DMS53 treated with DMSO at 0.1 percent for 48 hours (cell line): ENCODE measurements at regions not wholly inside any gene's neighbourhood (a gene's known extent, or its start where the extent isn't known, plus 50 kb on each side); places are given as distances from the start of the nearest gene placed in this dataset.
A peak's percentile ranks its signal among the peaks of the same experiment; 100 is the strongest.

Experiments
- DNase-seq: peaks from one replicate; lab custom pipeline; 2025; ENCODE audit not compliant: unreplicated experiment; lab: John Stamatoyannopoulos, UW

- no peak for DNase-seq
These were observed 1055.8 kb downstream of the SLC6A15 start for GRCh38 chr12:83856803-83857202.

- DNase-seq: no peak
These were observed 1062.1 kb downstream of the SLC6A15 start for GRCh38 chr12:83850531-83850930.

- DNase-seq: no peak
These were observed 1063.9 kb downstream of the SLC6A15 start for GRCh38 chr12:83848702-83849101.

GRCh38 chr12:83843541-83843940 lies 1069.1 kb downstream of the SLC6A15 start:
- no peak for DNase-seq

GRCh38 chr12:83841620-83842019 lies 1071.0 kb downstream of the SLC6A15 start:
- no peak for DNase-seq

GRCh38 chr12:83827860-83828259 lies 1084.7 kb downstream of the SLC6A15 start:
- DNase-seq: peak; percentile 12

GRCh38 chr12:83827193-83827592 lies 1085.4 kb downstream of the SLC6A15 start:
- no peak for DNase-seq

DNA sequence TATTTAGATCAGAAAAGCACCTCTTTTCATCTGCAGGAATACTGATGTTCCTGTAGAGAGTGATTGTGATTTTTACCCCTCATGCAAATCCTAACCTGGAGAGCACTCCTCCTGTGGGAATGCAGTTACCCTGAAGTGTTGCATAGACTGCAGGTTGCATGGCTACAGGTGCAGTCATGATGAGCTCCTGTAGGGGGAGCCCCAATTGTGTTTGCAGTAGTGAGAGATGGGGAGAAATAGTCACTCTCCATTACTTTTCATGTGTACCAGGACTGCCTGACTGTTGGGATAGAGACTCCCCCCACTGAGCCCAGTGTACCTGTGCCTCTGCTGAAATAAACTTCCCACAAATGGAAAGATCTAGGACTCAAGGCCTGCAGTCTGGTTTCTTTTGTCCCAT lies 1086.5 kb downstream of the SLC6A15 start:
- DNase-seq: peak; percentile 61

GRCh38 chr12:83823386-83824045 lies 1089.1 kb downstream of the SLC6A15 start:
- DNase-seq: peak; percentile 72

- no peak for DNase-seq
These were observed 1090.6 kb downstream of the SLC6A15 start for GRCh38 chr12:83821967-83822366.

DNA sequence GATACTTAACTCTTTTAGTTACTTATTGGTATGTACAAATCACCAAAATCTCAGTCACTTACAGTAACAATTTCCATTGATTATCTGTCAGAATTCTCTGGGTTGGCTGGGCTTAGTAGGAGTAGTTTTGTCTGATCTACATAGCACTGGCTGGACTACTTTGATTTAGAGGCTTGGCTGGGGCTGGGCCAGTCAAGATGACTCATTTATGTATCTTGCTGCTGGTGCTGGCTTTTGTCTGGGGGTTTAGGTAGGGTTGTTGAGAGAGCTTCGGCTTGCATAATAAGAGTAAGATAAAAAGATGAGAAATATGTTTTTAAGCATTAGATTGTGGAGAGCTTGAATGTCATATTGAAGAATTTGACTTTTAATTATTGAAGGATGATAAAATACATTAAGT lies 1093.7 kb downstream of the SLC6A15 start:
- peak; percentile 40 for DNase-seq

DNA sequence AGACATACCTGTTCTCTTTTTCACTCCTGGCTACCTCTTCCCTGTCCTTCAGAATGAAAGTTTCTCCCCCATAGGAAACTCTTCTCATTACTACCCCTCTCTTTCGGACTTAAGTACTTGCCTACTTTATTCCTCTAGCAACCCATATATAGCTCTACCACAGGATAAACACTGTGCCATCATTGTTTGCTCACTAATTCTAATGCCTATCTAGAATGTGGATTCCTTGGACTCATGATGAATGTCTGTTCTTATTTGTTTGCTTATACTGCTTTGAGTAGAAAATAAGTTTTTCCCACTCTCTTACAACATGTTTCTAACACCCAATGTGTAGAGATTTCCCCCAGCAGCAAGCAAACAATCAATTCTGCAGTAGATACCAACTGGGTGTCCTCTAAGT lies 1094.9 kb downstream of the SLC6A15 start:
- DNase-seq: no peak

DNA sequence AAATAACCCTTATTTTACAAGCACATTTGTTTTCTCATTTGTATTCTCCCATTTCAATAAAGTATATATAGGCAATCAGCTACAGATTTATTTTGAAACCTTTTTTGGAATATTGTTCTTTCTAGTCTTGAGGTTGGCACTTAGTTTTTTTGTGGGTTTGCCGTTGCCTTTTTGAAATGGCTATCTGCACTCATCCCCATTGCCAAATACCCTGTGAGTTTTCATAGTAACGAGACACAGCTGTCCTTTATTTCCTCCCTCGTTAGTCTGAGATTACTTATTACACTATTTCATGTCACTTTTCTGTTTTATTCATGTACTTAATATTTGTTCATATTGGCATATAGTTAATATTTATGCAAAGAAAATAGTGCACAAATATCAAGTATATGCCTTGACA lies 1104.0 kb downstream of the SLC6A15 start:
- no peak for DNase-seq

GRCh38 chr12:83807871-83808270 lies 1104.7 kb downstream of the SLC6A15 start:
- DNase-seq: no peak

DNA sequence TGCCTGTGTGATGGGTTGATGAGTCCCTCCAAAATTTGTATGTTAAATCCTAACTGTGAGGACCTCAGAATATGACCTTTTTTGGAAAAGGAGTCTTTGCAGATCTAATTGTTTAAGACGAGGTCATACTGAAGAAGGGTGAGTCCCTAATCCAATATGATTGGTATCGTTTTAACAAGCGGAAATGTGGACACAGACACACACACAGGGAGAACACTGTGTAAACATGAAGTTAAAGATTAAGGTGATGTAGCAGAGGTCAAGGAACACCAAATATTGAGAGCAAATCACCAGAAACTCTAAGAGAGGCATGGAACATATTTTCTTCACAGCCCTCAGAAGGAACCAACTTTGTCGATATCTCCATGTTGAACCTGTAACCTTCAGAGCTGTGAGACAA lies 1106.7 kb downstream of the SLC6A15 start:
- no peak for DNase-seq

GRCh38 chr12:83805156-83805772 lies 1107.3 kb downstream of the SLC6A15 start:
- no peak for DNase-seq

DNA sequence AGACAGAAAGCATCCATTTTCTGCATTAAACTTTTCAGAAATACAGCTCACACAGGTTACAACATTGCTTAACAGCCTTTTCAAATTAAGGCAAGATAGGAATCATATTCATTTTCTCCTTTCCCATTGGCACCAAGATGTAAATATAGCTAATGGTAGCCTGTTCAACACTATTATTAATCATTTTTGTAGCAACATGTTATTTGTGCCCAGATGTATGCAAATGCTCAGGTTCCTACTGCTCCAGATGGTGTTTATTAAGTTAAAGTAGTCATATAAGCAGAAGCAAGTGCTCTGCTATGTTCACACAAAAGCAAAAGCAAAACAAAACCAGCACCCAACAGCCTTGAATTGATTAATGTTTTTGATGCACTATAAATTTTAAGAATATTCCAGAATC lies 1110.6 kb downstream of the SLC6A15 start:
- DNase-seq: no peak

- DNase-seq: no peak
These were observed 1112.6 kb downstream of the SLC6A15 start for GRCh38 chr12:83800022-83800421.

- no peak for DNase-seq
These were observed 1109.8 kb downstream of the TMTC2 start for GRCh38 chr12:83796531-83796930.

DNA sequence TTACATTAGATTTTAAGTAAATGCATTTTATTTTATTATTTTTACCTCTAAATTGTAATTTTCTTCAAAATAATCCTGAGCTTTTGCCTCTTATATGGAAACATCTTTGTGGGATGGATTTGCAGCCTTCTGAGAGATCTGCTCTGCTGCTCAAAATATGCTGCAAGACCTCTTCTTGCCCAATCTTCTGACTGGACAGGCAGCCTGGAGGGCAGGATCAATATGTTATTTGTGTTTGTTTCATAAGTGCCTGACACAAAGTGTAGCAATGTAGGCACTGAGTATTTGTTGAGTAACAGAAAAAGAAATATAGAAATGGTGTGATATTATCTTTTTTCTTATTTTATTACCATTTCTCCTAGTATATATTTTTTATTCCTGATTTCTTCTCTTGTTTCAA lies 1106.9 kb downstream of the TMTC2 start:
- no peak for DNase-seq

GRCh38 chr12:83784298-83784890 lies 1097.7 kb downstream of the TMTC2 start:
- no peak for DNase-seq

DNA sequence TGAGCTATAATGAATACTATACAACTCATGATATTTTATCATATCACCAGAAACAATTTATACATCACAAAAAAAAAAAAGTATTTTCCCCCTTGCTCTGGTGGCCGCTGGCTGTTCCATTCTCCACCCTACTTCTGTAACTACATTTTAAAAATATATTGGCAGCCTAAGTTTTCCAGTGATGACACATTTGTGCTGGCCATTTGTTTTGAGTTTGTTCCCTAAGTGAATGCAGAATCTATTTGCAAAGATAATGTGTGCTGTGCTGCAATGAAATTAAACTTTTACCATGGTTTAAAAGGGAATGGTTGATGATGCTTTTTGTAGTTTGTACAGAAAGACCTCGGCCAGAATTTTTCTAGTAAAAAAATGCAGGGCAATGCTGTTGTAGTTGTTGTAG lies 1092.8 kb downstream of the TMTC2 start:
- no peak for DNase-seq

DNA sequence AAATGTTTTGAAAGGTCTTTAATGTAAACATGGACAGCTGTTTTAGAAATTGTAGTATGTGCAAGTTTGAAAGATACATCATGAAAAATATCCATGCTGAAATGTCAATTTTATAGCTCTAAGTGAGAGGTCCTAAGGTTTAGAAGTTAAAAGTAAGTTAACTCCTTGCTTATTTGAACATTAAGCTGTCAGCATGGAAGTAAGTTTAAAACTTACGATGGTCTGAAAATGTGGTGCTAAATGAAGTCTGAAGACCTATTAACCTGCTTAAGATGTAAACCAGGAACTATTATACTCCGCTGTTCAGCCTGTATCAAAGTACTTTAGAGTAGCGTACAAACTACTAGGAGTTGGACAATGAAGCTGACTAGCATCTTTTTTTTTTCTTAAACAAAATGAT lies 1082.4 kb downstream of the TMTC2 start:
- DNase-seq: no peak
